ENCODE measurements at regions not wholly inside any gene's neighbourhood (a gene's known extent, or its start where the extent isn't known, plus 50 kb on each side); places are given as distances from the start of the nearest gene placed in this dataset.

DNA sequence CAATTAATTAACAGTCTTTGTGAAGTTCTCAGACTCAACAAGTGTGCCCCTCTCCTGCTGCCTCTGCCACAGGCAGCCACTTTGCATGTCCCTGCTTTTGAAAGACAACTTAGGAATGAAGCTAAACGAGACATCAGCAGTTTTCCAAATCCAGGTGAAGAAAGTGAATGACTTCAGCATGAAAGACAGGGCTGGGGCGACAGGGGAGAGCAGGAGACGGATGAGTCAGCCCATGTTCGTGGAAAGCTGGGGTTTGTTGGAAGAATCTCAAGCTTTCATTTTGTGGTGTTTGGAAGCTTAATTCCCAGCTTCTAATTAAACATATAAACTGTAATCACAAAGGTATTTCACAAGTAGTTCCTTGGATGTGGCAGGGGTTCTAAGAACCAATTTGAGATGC, 207.8 kb upstream of the MAP3K1 start:
- TF ChIP-seq CTCF (IDR thresholded peaks at IDR 0.05 in 4 of 5, conservative IDR thresholded peaks at IDR 0.05 in 1 of 5) = no peak
- no peak for TF ChIP-seq POLR2A (IDR thresholded peaks at IDR 0.05)

Measured in gastrocnemius medialis (tissue), 4 donors.